KMS-11 (cell line): ENCODE measurements at regions not wholly inside any gene's neighbourhood (a gene's known extent, or its start where the extent isn't known, plus 50 kb on each side); places are given as distances from the start of the nearest gene placed in this dataset.

Experiments
- H2AFZ ChIP-seq: fragments of 200-600 bp; sonication (generic); 2 replicates; pipeline ENCODE4 v1.6.1; 2016; ENCODE audit warnings: antibody characterized with exemption, mixed run types, low read depth
- H3K27ac ChIP-seq: fragments of 200-600 bp; sonication (generic); 2 replicates; pipeline ENCODE4 v1.6.1; 2016; ENCODE audit warnings: mild to moderate bottlenecking, mixed run types
- H3K27me3 ChIP-seq: fragments of 200-600 bp; sonication (generic); 2 replicates; pipeline ENCODE4 v1.6.1; 2017; ENCODE audit warnings: mild to moderate bottlenecking, low read depth, mixed run types, moderate library complexity; ENCODE audit not compliant: insufficient read depth
- H3K36me3 ChIP-seq: fragments of 200-600 bp; sonication (generic); 2 replicates; pipeline ENCODE4 v1.6.1; 2017; ENCODE audit warnings: mild to moderate bottlenecking, mixed run types; ENCODE audit not compliant: insufficient read depth
- H3K4me1 ChIP-seq: fragments of 200-600 bp; sonication (generic); 2 replicates; pipeline ENCODE4 v1.6.1; 2016; ENCODE audit warnings: mild to moderate bottlenecking, low read depth, mixed run types; ENCODE audit not compliant: poor library complexity, severe bottlenecking
- H3K4me2 ChIP-seq: fragments of 200-600 bp; sonication (generic); 2 replicates; pipeline ENCODE4 v1.7.0; 2016; ENCODE audit warnings: mild to moderate bottlenecking, mixed run types
- H3K4me3 ChIP-seq: fragments of 200-600 bp; sonication (generic); IDR thresholded peaks from 2 replicates; pipeline ENCODE4 v1.6.1; 2017; ENCODE audit warnings: low read depth, low read length, mixed read lengths; ENCODE audit not compliant: insufficient read depth
- H3K79me2 ChIP-seq: fragments of 200-600 bp; sonication (generic); 2 replicates; pipeline ENCODE4 v1.6.1; 2016; ENCODE audit warnings: low read depth, mixed run types; ENCODE audit not compliant: insufficient read depth
- H3K9ac ChIP-seq: fragments of 200-600 bp; sonication (generic); 2 replicates; pipeline ENCODE4 v1.6.1; 2016; ENCODE audit warnings: mild to moderate bottlenecking, mixed run types
- H4K20me1 ChIP-seq: fragments of 200-600 bp; sonication (generic); 2 replicates; pipeline ENCODE4 v1.6.1; 2016; ENCODE audit warnings: mild to moderate bottlenecking, mixed run types; ENCODE audit not compliant: insufficient read depth
- TF ChIP-seq, protein P1 (sequence below): fragments of 200-600 bp; sonication (generic); conservative IDR thresholded peaks from 2 replicates; pipeline ENCODE4 v1.6.1; 2017; ENCODE audit warnings: low read depth, mild to moderate bottlenecking, antibody characterized with exemption, low read length, moderate library complexity, mixed read lengths

DNA sequence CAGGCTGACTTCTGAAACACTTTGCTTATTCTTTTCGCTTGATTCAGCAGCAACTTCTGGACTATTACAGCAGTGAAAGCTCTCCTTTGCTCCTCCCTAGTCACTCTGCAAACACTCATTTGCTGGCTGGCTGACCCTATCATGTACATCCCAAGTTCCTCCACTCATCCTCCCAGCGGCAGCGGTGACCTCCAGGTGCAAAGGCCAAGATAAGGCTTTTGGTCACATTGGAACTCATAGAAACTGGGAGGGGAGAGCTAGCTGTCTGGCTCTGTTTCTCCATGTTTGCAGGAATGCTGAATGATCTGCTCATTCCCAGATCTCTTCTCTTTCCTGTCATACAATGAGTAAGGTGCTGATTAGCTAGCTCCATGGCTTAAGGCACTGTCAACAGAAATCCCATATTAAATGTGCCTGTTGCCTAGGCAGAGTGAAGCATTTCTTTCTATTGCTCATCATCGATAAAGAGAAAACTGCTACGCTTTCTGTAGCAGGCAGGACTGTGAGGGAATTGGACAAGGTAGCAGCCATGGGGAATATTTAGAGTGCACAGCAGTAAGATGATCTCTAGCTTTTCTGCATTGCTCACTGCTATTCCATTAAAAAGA lies 250.5 kb upstream of the PDE4D start:
- Histone ChIP-seq H3K4me2 (no peak overlapping the region), H3K4me3 (no peak overlapping the region), H3K4me1 (no peaks in the 10 kb centered on the region), H3K27ac (no peak overlapping the region), H3K36me3 (no peaks in the 10 kb centered on the region), H3K79me2 (no peaks in the 10 kb centered on the region), H3K27me3 (no peaks in the 10 kb centered on the region), H2AFZ (no peak overlapping the region), H3K9ac (no peak overlapping the region), H4K20me1 (no peaks in the 10 kb centered on the region)
- TF ChIP-seq, protein P1, sequence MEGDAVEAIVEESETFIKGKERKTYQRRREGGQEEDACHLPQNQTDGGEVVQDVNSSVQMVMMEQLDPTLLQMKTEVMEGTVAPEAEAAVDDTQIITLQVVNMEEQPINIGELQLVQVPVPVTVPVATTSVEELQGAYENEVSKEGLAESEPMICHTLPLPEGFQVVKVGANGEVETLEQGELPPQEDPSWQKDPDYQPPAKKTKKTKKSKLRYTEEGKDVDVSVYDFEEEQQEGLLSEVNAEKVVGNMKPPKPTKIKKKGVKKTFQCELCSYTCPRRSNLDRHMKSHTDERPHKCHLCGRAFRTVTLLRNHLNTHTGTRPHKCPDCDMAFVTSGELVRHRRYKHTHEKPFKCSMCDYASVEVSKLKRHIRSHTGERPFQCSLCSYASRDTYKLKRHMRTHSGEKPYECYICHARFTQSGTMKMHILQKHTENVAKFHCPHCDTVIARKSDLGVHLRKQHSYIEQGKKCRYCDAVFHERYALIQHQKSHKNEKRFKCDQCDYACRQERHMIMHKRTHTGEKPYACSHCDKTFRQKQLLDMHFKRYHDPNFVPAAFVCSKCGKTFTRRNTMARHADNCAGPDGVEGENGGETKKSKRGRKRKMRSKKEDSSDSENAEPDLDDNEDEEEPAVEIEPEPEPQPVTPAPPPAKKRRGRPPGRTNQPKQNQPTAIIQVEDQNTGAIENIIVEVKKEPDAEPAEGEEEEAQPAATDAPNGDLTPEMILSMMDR = no peak

DNA sequence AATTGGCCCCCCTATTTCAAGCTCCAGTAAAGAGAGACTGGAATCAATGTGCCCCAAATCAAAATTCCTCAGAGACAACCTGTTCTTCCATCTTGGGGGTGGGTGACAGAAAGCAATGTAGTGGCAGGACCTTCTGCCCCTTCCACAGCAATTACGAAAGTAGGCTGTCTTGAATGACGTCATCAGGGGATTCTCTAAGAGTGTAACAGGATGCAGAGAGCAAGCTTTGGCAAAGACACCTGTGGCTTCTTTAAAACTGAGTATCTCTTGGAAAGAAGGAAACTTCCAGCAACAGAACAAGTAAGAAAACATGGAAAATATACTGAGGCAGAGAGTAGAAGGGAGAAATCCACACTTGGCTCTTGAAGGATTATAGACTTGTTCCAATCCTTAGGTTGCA lies 247.6 kb upstream of the PDE4D start:
- Histone ChIP-seq H4K20me1 (no peaks in the 10 kb centered on the region), H3K27me3 (no peaks in the 10 kb centered on the region), H3K4me3 (no peak overlapping the region), H2AFZ (no peak overlapping the region), H3K79me2 (no peaks in the 10 kb centered on the region), H3K4me2 (no peak overlapping the region), H3K4me1 (no peaks in the 10 kb centered on the region), H3K9ac (no peak overlapping the region), H3K36me3 (no peaks in the 10 kb centered on the region), H3K27ac (no peak overlapping the region)
- TF ChIP-seq, protein P1 = no peak

DNA sequence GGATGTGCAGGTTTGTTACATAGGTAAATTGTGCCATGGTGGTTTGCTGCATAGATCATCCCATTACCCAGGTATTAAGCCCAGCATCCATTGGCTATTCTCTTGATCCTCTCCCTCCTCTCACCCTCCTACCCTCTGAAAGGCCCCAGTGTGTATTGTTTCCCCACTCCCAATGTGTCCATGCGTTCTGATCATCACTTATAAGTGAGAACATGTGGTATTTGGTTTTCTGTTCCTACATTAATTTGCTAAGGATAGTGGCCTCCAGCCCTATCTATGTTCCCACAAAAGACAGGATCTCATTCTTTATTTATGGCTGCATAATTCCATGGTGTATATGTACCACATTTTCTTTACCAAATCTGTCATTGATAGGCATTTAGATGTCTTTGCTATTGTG lies 243.3 kb upstream of the PDE4D start:
- Histone ChIP-seq H3K4me2 (no peak overlapping the region), H2AFZ (no peak overlapping the region), H3K36me3 (no peaks in the 10 kb centered on the region), H3K4me1 (no peaks in the 10 kb centered on the region), H3K9ac (no peak overlapping the region), H3K4me3 (no peak overlapping the region), H3K27me3 (no peaks in the 10 kb centered on the region), H3K27ac (no peak overlapping the region), H3K79me2 (no peaks in the 10 kb centered on the region), H4K20me1 (no peaks in the 10 kb centered on the region)
- TF ChIP-seq, protein P1 = no peak

DNA sequence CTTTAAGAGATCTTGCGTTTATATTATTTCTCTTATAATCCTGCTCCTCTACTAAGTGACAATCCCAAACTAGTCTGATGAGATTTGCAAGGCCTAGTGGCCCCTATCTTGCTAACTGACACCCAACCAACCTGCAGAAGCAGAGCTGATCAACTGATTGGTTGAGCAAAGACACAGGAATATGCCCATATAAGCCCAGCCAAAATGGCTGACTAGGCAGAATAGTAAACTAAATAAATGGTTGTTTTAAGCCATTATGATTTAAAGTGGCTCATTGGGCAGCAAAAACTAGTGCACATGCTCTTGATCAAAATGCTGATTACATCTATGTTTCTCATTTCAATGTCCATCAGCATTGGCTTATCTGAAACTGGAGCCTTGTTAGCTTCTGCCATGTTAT lies 238.0 kb upstream of the PDE4D start:
- H3K79me2 ChIP-seq = no peaks in the 10 kb centered on the region
- H3K4me2 ChIP-seq = no peak overlapping the region
- H3K9ac ChIP-seq = no peak overlapping the region
- no peak overlapping the region for H3K27ac ChIP-seq
- H3K27me3 ChIP-seq = no peaks in the 10 kb centered on the region
- H2AFZ ChIP-seq = no peak overlapping the region
- H3K4me3 ChIP-seq = no peak overlapping the region
- TF ChIP-seq, protein P1 = no peak
- H3K4me1 ChIP-seq = no peaks in the 10 kb centered on the region
- H3K36me3 ChIP-seq = no peaks in the 10 kb centered on the region
- H4K20me1 ChIP-seq = no peaks in the 10 kb centered on the region
